Mesodermal cell (in vitro differentiated cells): ENCODE measurements at regions not wholly inside any gene's neighbourhood (a gene's known extent, or its start where the extent isn't known, plus 50 kb on each side); places are given as distances from the start of the nearest gene placed in this dataset.

Experiments used
- H3K27ac ChIP-seq: 2 replicates; pipeline ENCODE4 v1.7.0; 2013; ENCODE audit warnings: mild to moderate bottlenecking, low read depth, low read length, moderate library complexity; ENCODE audit not compliant: severe bottlenecking
- H3K36me3 ChIP-seq: 2 replicates; pipeline ENCODE4 v1.7.1; 2013; ENCODE audit warnings: mild to moderate bottlenecking, low read length, moderate library complexity; ENCODE audit not compliant: control insufficient read depth, insufficient read depth
- H3K4me1 ChIP-seq: one replicate; pipeline ENCODE4 v1.7.1; 2013; ENCODE audit warnings: mild to moderate bottlenecking, low read length; ENCODE audit not compliant: insufficient read depth, control insufficient read depth, poor library complexity, severe bottlenecking
- H3K4me3 ChIP-seq: 2 replicates; pipeline ENCODE4 v1.7.0; 2013; ENCODE audit warnings: low read length, control low read depth, mild to moderate bottlenecking; ENCODE audit not compliant: insufficient read depth, poor library complexity, severe bottlenecking; ENCODE audit errors: extremely low read depth
- H3K9me3 ChIP-seq: 2 replicates; pipeline ENCODE4 v1.7.1; 2013; ENCODE audit warnings: mild to moderate bottlenecking, low read length, moderate library complexity; ENCODE audit not compliant: control insufficient read depth
- WGBS, 2 experiments: methylation state at CpG; one replicate each; pipeline ENCODE4 v1.1.5; 2013; ENCODE audit warnings: missing lambda C conversion rate in 2 of 2; ENCODE audit not compliant: insufficient coverage in 2 of 2; 5-methylcytosine and 5-hydroxymethylcytosine counted together

- no peak overlapping the region for H3K4me3 ChIP-seq
- WGBS, 2 experiments = 60% methylated on average over 1 of the region's 2 CpGs; no CpG with 5 or more reads in 1 of the 2 experiments
- peaks cover 13% of the 10 kb centered on the region for H3K4me1 ChIP-seq
- no peaks in the 10 kb centered on the region for H3K9me3 ChIP-seq
- no peaks in the 10 kb centered on the region for H3K36me3 ChIP-seq
- no peak overlapping the region for H3K27ac ChIP-seq
These were observed 57.9 kb upstream of the RMDN2 start for GRCh38 chr2:37867166-37867565.

GRCh38 chr2:37868866-37869265 is 56.2 kb upstream of the RMDN2 start:
- 43 to 100% methylated on average over 1 to 2 of the region's 2 CpGs for WGBS, 2 experiments

GRCh38 chr2:37869304-37869703 is 55.8 kb upstream of the RMDN2 start:
- no peaks in the 10 kb centered on the region for H3K36me3 ChIP-seq
- no peak overlapping the region for H3K27ac ChIP-seq
- H3K9me3 ChIP-seq = no peaks in the 10 kb centered on the region
- WGBS, 2 experiments = 70 to 100% methylated on average over 1 to 2 of the region's 2 CpGs
- H3K4me3 ChIP-seq = no peak overlapping the region
- peaks cover 14% of the 10 kb centered on the region for H3K4me1 ChIP-seq

More at GRCh38 chr2:37868866-37869265, 56.2 kb upstream of the RMDN2 start:
- Histone ChIP-seq H3K27ac (no peak overlapping the region), H3K36me3 (no peaks in the 10 kb centered on the region), H3K4me1 (peaks cover 14% of the 10 kb centered on the region), H3K4me3 (no peak overlapping the region), H3K9me3 (no peaks in the 10 kb centered on the region)

GRCh38 chr2:37869771-37870170 is 55.3 kb upstream of the RMDN2 start:
- no peaks in the 10 kb centered on the region for H3K9me3 ChIP-seq
- no peak overlapping the region for H3K27ac ChIP-seq
- H3K4me1 ChIP-seq = peaks cover 14% of the 10 kb centered on the region
- WGBS, 2 experiments = 88 to 89% methylated on average over 1 of the region's 1 CpG
- no peaks in the 10 kb centered on the region for H3K36me3 ChIP-seq
- no peak overlapping the region for H3K4me3 ChIP-seq

- H3K27ac ChIP-seq = peak overlapping the region; percentile 36
- 88% methylated on average over 2 to 3 of the region's 4 CpGs for WGBS, 2 experiments
These were observed 54.3 kb upstream of the RMDN2 start for GRCh38 chr2:37870829-37871228.

GRCh38 chr2:37871456-37872191 is 53.5 kb upstream of the RMDN2 start:
- H3K4me1 ChIP-seq = peaks cover 24% of the 10 kb centered on the region
- H3K4me3 ChIP-seq = no peak overlapping the region
- 81 to 92% methylated on average over 3 of the region's 7 CpGs for WGBS, 2 experiments
- no peaks in the 10 kb centered on the region for H3K9me3 ChIP-seq
- H3K27ac ChIP-seq = peak overlapping the region; percentile 36
- H3K36me3 ChIP-seq = no peaks in the 10 kb centered on the region

More at GRCh38 chr2:37870829-37871228, 54.3 kb upstream of the RMDN2 start:
- Histone ChIP-seq H3K9me3 (no peaks in the 10 kb centered on the region), H3K36me3 (no peaks in the 10 kb centered on the region), H3K4me1 (peaks cover 20% of the 10 kb centered on the region), H3K4me3 (no peak overlapping the region)

- Histone ChIP-seq H3K4me1 (peaks cover 24% of the 10 kb centered on the region), H3K36me3 (no peaks in the 10 kb centered on the region), H3K4me3 (no peak overlapping the region), H3K27ac (no peak overlapping the region), H3K9me3 (no peaks in the 10 kb centered on the region)
- 91 to 100% methylated on average over 2 to 3 of the region's 5 CpGs for WGBS, 2 experiments
These were observed 52.8 kb upstream of the RMDN2 start for GRCh38 chr2:37872192-37872750.

- H3K4me3 ChIP-seq = no peak overlapping the region
- WGBS, 2 experiments = 51 to 72% methylated on average over 2 of the region's 3 CpGs
- H3K27ac ChIP-seq = no peak overlapping the region
- H3K36me3 ChIP-seq = no peaks in the 10 kb centered on the region
- H3K4me1 ChIP-seq = peaks cover 24% of the 10 kb centered on the region
- no peaks in the 10 kb centered on the region for H3K9me3 ChIP-seq
These were observed 51.9 kb upstream of the RMDN2 start for GRCh38 chr2:37873229-37873628.

- no peaks in the 10 kb centered on the region for H3K9me3 ChIP-seq
- no peak overlapping the region for H3K27ac ChIP-seq
- 95% methylated on average over 6 of the region's 7 CpGs; no CpG with 5 or more reads in 1 of the 2 experiments for WGBS, 2 experiments
- H3K4me3 ChIP-seq = no peak overlapping the region
- peaks cover 24% of the 10 kb centered on the region for H3K4me1 ChIP-seq
- H3K36me3 ChIP-seq = no peaks in the 10 kb centered on the region
These were observed 51.2 kb upstream of the RMDN2 start for GRCh38 chr2:37873749-37874330.

- Histone ChIP-seq H3K4me3 (no peak overlapping the region), H3K36me3 (no peaks in the 10 kb centered on the region), H3K4me1 (peaks cover 24% of the 10 kb centered on the region), H3K9me3 (no peaks in the 10 kb centered on the region), H3K27ac (no peak overlapping the region)
- 93% methylated on average over 7 of the region's 7 CpGs for WGBS, 2 experiments
These were observed 50.6 kb upstream of the RMDN2 start for GRCh38 chr2:37874470-37874869.
